GM23338 (cell line): ENCODE measurements at regions not wholly inside any gene's neighbourhood (a gene's known extent, or its start where the extent isn't known, plus 50 kb on each side); places are given as distances from the start of the nearest gene placed in this dataset.

Source experiments
- ATAC-seq: fragments of 200-7000 bp; cut with Tn5 transposase; 3 replicates; pipeline ENCODE4 v1.9.1; 2020
- DNase-seq: peaks from one replicate; pipeline ENCODE4 v3.0.0-alpha.2; 2015; ENCODE audit warnings: low spot score
- H2AFZ ChIP-seq: fragments of 200-600 bp; sonication (generic); 2 replicates; pipeline ENCODE4 v1.8.0; 2016; ENCODE audit warnings: antibody characterized with exemption, mild to moderate bottlenecking, moderate library complexity
- H3F3A ChIP-seq: fragments of 200-600 bp; sonication (generic); replicated peaks from 2 replicates; pipeline ENCODE4 v1.8.0; 2017; ENCODE audit warnings: antibody characterized with exemption, mixed run types, low read depth
- H3K27ac ChIP-seq: fragments of 200-600 bp; sonication (generic); 2 replicates; pipeline ENCODE4 v1.6.1; 2016; ENCODE audit warnings: low read depth
- H3K27me3 ChIP-seq: fragments of 200-600 bp; sonication (generic); 2 replicates; pipeline ENCODE4 v1.8.0; 2016; ENCODE audit warnings: mild to moderate bottlenecking, mixed run types, moderate library complexity; ENCODE audit not compliant: insufficient read depth
- H3K36me3 ChIP-seq: fragments of 200-600 bp; sonication (generic); 2 replicates; pipeline ENCODE4 v1.8.0; 2016; ENCODE audit warnings: mild to moderate bottlenecking; ENCODE audit not compliant: insufficient read depth
- H3K4me1 ChIP-seq: fragments of 200-600 bp; sonication (generic); 2 replicates; pipeline ENCODE4 v1.8.0; 2016; ENCODE audit warnings: mild to moderate bottlenecking, moderate library complexity; ENCODE audit not compliant: insufficient read depth
- H3K4me2 ChIP-seq: fragments of 200-600 bp; sonication (generic); 2 replicates; pipeline ENCODE4 v1.7.1; 2017; ENCODE audit warnings: mixed run types
- H3K4me3 ChIP-seq: fragments of 200-600 bp; sonication (generic); 2 replicates; pipeline ENCODE4 v1.6.1; 2016; ENCODE audit warnings: mixed run types
- H3K79me2 ChIP-seq: fragments of 200-600 bp; sonication (generic); replicated peaks from 2 replicates; pipeline ENCODE4 v1.8.0; 2017; ENCODE audit warnings: mild to moderate bottlenecking; ENCODE audit not compliant: insufficient read depth
- H3K9me2 ChIP-seq: fragments of 200-600 bp; sonication (generic); 2 replicates; pipeline ENCODE4 v1.8.0; 2017; ENCODE audit not compliant: insufficient read depth
- H4K20me1 ChIP-seq: fragments of 200-600 bp; sonication (generic); replicated peaks from 2 replicates; pipeline ENCODE4 v1.8.0; 2017; ENCODE audit warnings: mild to moderate bottlenecking; ENCODE audit not compliant: insufficient read depth
- H3K27ac Mint-ChIP-seq: 2 replicates; pipeline ENCODE4 v1.8.0; 2020; ENCODE audit warnings: inconsistent platforms, mild to moderate bottlenecking, moderate library complexity, mixed read lengths
- H3K27me3 Mint-ChIP-seq: 3 replicates; pipeline ENCODE4 v1.8.0; 2022; ENCODE audit warnings: low read depth, mild to moderate bottlenecking, moderate library complexity, mixed read lengths, inconsistent platforms; ENCODE audit not compliant: insufficient read depth, poor library complexity
- H3K36me3 Mint-ChIP-seq: 3 replicates; pipeline ENCODE4 v1.8.0; 2021; ENCODE audit warnings: low read depth, mild to moderate bottlenecking, inconsistent platforms, moderate library complexity, mixed read lengths
- H3K4me1 Mint-ChIP-seq: 3 replicates; pipeline ENCODE4 v1.8.0; 2020; ENCODE audit warnings: mild to moderate bottlenecking, inconsistent platforms, mixed read lengths
- H3K4me3 Mint-ChIP-seq: 3 replicates; pipeline ENCODE4 v1.8.0; 2021; ENCODE audit warnings: moderate library complexity, mild to moderate bottlenecking, inconsistent platforms, mixed read lengths
- H3K9me3 Mint-ChIP-seq: 3 replicates; pipeline ENCODE4 v1.8.0; 2020; ENCODE audit warnings: moderate library complexity, mild to moderate bottlenecking, inconsistent platforms, mixed read lengths
- CREB1 ChIP-seq: fragments of 250-450 bp; sonication (Bioruptor Pico); IDR thresholded peaks from 2 replicates; pipeline ENCODE4 v1.5.0; 2020; ENCODE audit warnings: low read depth, mild to moderate bottlenecking, moderate library complexity
- CTCF ChIP-seq, 2 experiments: fragments of 200-600 bp in 1 of 2; sonication (generic) in 1 of 2; conservative IDR thresholded peaks; 2 replicates each; pipeline versions ENCODE4 v1.5.1 to v1.6.1; 2016 to 2017; ENCODE audit warnings: antibody characterized with exemption in 2 of 2, low read depth in 2 of 2, mild to moderate bottlenecking in 2 of 2, moderate library complexity in 1 of 2
- ETS1 ChIP-seq: IDR thresholded peaks from 2 replicates; pipeline ENCODE4 v1.6.1; 2016; ENCODE audit warnings: antibody characterized with exemption
- EZH2 ChIP-seq: fragments of 200-600 bp; sonication (generic); IDR thresholded peaks from one replicate; pipeline ENCODE4 v1.8.0; 2017; ENCODE audit warnings: antibody characterized with exemption, mild to moderate bottlenecking, low read depth; ENCODE audit not compliant: unreplicated experiment
- EZH2phosphoT487 ChIP-seq: fragments of 200-600 bp; sonication (generic); IDR thresholded peaks from one replicate; pipeline ENCODE4 v1.8.1; 2018; ENCODE audit warnings: antibody characterized with exemption; ENCODE audit not compliant: unreplicated experiment
- JUNB ChIP-seq: IDR thresholded peaks from one replicate; pipeline ENCODE4 v1.6.1; 2016; ENCODE audit warnings: antibody characterized with exemption; ENCODE audit not compliant: unreplicated experiment
- NANOG ChIP-seq: IDR thresholded peaks from 2 replicates; pipeline ENCODE4 v1.6.1; 2016; ENCODE audit warnings: antibody characterized with exemption, borderline replicate concordance
- POLR2AphosphoS5 ChIP-seq: IDR thresholded peaks from 2 replicates; pipeline ENCODE4 v1.6.1; 2016; ENCODE audit warnings: antibody characterized with exemption, low read depth
- REST ChIP-seq: IDR thresholded peaks from one replicate; pipeline ENCODE4 v1.6.1; 2018; ENCODE audit warnings: antibody characterized with exemption; ENCODE audit not compliant: unreplicated experiment
- STAT1 ChIP-seq: IDR thresholded peaks from one replicate; pipeline ENCODE4 v1.6.1; 2016; ENCODE audit warnings: antibody characterized with exemption; ENCODE audit not compliant: unreplicated experiment
- ZNF114 ChIP-seq: fragments of 250-450 bp; sonication (Bioruptor Pico); IDR thresholded peaks from 2 replicates; pipeline ENCODE4 v1.5.0; 2020; ENCODE audit warnings: mild to moderate bottlenecking, moderate library complexity
- ZNF331 ChIP-seq: fragments of 250-450 bp; sonication (Bioruptor Pico); IDR thresholded peaks from 2 replicates; pipeline ENCODE4 v1.5.0; 2020; ENCODE audit warnings: low read depth, mild to moderate bottlenecking, moderate library complexity
- ZNF462 ChIP-seq: fragments of 250-450 bp; sonication (Bioruptor Pico); IDR thresholded peaks from 2 replicates; pipeline ENCODE4 v1.5.0; 2020; ENCODE audit warnings: mild to moderate bottlenecking, moderate library complexity

GRCh38 chr13:56201834-56202233, 938.9 kb upstream of the PRR20A start:
- H3K27me3 Mint-ChIP-seq, result no peaks in the 10 kb centered on the region

More at GRCh38 chr13:56201834-56202233, 938.9 kb upstream of the PRR20A start:
- H3K4me3 ChIP-seq, result no peak overlapping the region
- no peaks in the 10 kb centered on the region for H3F3A ChIP-seq
- DNase-seq (peak; percentile 62), ATAC-seq (peak; percentile 93)
- no peak overlapping the region for H3K27ac ChIP-seq
- Mint-ChIP-seq H3K4me3 (no peak overlapping the region), H3K27ac (peak overlapping the region; percentile 49), H3K9me3 (no peaks in the 10 kb centered on the region), H3K4me1 (peaks cover 14% of the 10 kb centered on the region), H3K36me3 (no peaks in the 10 kb centered on the region)
- no peak overlapping the region for H3K4me2 ChIP-seq
- H3K27me3 ChIP-seq, result no peaks in the 10 kb centered on the region
- no peak overlapping the region for H2AFZ ChIP-seq
- no peaks in the 10 kb centered on the region for H3K79me2 ChIP-seq
- no peaks in the 10 kb centered on the region for H4K20me1 ChIP-seq
- H3K36me3 ChIP-seq, result no peaks in the 10 kb centered on the region
- H3K4me1 ChIP-seq, result 0 out of 2 replicates have a peak, but pooled peaks cover 6% of the 10 kb centered on the region
- TF ChIP-seq STAT1 (no peak), REST (no peak), JUNB (no peak), ZNF462 (CRISPR knock-in tag) (no peak), ETS1 (no peak), ZNF331 (CRISPR knock-in tag) (no peak), NANOG (no peak), ZNF114 (CRISPR knock-in tag) (no peak), POLR2AphosphoS5 (no peak), EZH2phosphoT487 (no peak), EZH2 (no peak), CREB1 (CRISPR knock-in tag) (no peak), CTCF (conservative IDR thresholded peaks at IDR 0.05; ENCODE audit: low read depth in 2 of 2) (no peak)
- no peaks in the 10 kb centered on the region for H3K9me2 ChIP-seq
